COR-L47 (cell line): ENCODE measurements at regions not wholly inside any gene's neighbourhood (a gene's known extent, or its start where the extent isn't known, plus 50 kb on each side); places are given as distances from the start of the nearest gene placed in this dataset.

ENCODE experiments used
- DNase-seq: peaks from one replicate; lab custom pipeline; 2025; lab: John Stamatoyannopoulos, UW

- DNase-seq = no peak
Observed at GRCh38 chr2:18182861-18183260, 304.4 kb downstream of the KCNS3 start.

DNA sequence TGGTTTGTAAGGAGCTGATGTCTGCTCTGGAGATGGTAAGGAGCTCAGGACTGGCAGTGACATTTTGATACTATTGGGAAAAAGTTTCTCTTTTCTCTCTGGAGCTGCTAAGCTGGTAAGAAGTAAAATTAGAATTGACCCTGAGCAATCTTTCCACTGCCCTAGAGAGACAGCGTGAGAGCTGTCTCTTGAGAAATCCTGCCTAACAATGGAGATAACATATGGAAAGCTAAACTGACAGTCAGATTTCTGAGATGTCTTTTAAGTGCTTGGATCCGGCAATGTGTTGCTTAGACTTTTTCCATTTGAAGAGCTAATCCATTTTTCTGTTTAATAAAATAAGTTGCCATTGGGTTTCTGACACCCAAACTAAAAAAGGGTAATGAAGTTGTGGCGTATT lies 302.4 kb downstream of the KCNS3 start:
- DNase-seq = no peak

DNA sequence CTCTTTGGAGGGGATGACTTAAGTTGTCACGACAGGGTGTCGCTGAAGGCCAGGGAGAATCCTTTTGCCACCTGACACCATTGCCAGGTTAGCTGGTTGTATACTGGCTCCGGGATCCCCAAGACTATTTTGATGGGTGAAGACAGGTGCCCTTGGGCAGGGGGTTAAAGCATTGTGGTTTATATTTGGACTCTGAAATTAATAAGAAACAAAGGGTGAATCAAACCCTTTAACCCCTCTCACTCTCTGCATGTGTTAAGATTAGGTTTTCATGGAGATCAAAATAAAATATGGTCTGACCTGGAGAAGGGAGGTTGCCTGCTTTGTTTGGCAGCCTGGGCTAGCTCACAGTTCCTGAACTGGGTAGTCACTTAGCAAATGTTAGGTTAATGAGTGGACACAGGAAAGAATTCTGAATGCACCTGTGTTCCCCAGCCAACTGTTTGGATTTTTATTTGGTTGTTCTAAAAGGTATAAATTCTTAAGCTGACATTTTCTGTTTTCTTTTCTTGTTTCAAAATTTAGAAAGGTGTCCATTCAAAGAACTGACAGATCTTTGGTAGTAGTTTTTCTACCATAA lies 301.7 kb downstream of the KCNS3 start:
- DNase-seq = no peak

DNA sequence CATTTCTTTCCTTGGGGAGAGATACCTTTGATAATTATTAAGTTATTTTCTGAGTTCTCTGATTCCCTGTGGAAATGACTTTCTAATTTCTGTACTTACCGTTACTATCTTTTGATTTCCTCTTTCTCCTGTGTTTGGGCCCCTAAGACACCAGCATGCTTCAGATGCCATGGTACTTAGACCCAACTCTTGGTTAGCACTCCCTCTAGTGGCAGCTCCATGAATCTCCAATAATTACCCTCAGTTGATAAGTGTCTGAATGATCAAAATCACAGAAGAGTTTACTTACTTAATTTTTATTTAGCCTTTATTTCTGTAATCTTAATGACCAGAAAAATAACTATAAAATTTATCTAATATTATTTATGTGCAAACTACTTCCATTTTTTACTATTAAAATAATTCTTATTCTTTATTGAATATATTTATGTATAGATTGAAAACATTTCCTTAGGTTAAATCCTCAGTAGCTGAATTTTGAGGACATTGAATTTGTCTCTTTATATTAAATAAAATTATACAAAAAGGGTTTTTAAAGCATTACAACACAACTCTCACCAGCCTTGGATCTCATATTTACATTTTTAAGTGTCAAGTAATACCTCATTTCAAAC lies 300.4 kb downstream of the KCNS3 start:
- DNase-seq = peak; percentile 20

GRCh38 chr2:18176679-18177215 lies 298.3 kb downstream of the KCNS3 start:
- DNase-seq = no peak

DNA sequence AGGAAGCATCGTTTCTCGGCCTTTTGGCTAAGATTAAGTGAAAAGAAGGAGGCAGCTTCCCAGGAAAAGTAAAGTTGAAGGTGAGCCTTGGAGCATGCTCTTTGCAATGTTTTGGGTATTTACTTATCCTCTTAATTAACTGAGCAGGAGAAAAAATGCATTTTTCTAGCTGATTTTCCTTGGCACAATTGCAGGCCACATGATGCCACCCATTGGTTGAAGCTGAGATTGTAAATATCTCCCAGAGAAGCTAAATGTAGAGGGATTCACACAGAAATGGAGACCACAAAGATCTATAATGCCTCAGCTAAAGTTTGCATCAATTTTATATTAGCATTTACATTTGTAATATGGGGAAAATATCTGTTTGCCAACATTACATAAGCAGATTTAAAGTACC lies 294.1 kb downstream of the KCNS3 start:
- no peak for DNase-seq

GRCh38 chr2:18171191-18172139 lies 293.0 kb downstream of the KCNS3 start:
- no peak for DNase-seq

GRCh38 chr2:18170642-18171041 lies 292.2 kb downstream of the KCNS3 start:
- no peak for DNase-seq

DNA sequence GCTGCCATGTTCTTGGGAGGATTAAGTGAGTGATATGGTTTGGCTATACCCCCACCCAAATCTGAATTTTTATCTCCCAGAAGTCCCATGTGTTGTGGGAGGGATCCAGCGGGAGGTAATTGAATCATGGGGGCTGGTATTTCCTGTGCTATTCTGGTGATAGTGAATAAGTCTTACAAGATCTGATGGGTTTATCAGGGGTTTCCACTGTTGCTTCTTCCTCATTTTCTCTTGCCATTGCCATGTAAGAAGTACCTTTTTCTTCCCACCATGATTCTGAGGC lies 291.4 kb downstream of the KCNS3 start:
- no peak for DNase-seq

- DNase-seq = no peak
Observed at GRCh38 chr2:18169121-18169892, 290.8 kb downstream of the KCNS3 start.

GRCh38 chr2:18167871-18168270 lies 289.4 kb downstream of the KCNS3 start:
- no peak for DNase-seq

GRCh38 chr2:18161681-18162080 lies 283.2 kb downstream of the KCNS3 start:
- DNase-seq = no peak

DNA sequence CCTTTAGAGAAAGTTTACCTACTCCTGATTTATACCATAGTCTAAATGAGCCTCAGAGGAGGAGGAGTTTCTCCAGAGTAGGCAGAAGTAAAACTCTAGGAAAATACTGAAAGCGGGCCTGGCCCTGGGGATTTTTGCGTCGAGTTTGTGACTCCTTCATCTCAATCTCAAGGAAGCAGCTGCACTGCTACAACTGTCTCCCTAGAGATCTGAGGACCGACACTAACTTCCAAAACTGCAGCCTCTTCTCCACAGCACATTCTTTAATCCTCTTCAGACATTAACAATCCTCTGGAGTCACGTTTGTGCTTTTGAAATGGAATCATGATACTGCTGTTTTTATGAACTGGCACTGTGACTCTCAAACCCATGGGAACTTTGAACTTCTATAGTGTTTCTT lies 281.4 kb downstream of the KCNS3 start:
- no peak for DNase-seq

DNA sequence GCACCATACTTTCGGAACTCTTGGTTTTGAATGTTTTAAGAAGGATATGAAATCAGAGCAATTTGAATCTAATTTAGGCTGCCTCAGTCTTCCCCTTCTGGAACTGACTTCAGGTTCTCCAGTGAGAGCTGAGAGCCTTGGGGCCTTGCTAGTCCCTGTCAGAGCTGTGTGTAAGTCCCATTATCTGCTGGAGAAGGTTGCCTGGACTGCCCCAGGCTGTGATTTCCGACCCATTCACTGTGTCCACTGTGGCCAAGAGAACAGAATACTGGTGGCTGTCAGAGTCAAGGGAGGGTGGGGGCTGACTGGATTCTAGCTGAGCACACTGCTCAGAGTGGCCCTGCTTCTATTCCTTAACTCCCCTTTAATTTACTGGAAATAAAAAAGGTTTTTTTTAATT lies 278.0 kb downstream of the KCNS3 start:
- no peak for DNase-seq

GRCh38 chr2:18156002-18156401 lies 277.5 kb downstream of the KCNS3 start:
- DNase-seq = no peak

DNA sequence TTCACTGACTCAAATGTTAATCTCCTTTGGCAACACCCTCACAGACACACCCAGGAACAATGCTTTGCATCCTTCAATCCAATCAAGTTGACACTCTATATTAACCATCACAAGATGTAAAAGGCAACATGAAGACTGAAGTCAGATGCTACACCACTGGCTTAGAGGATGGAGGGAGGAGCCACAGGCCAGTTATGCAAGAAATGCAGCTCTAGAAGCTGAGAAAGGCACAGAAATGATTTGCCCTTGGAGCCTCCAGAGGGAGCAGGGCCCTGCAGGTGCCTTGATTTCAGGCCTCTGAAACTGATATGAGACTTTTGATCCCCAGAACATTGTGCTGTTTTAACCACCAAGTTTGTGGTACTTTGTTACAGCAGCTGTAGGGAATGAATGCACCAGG lies 276.3 kb downstream of the KCNS3 start:
- DNase-seq = no peak

DNA sequence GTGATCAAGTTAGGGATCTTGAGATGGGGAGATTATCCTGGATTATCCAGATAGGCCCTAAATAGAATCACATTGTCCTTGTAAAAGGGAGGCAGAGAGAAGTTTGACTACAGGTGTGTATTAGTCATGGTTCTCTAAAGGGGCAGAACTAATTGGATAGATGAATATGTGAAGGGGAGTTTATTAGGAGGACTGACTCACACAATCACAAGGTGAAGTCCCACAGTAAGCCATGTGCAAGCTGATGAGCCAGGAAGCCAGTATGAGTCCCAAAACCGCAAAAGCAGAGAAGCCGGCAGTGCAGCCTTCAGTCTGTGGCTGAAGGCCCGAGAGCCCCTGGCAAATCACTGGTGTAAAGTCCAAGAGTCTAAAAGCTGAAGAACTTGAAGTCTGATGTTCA lies 275.8 kb downstream of the KCNS3 start:
- no peak for DNase-seq

DNA sequence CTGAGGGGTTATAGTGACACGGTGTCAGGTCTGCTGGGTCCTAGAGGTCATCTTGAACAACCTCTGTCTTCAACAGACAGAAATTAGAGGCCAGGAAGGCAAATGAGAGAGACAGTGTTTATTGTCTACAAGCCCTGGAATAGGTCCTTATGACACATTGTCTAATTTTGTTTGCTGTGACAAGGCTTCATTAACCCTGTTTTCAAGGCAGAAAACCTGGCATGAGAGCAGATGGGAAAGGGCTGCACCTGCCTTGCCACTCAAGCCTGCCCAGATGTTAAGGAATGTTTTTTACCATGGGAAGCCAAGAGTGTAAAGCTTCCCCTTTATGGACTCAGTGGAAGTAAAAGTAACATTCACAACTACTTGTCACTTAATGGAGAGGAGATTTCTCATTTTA lies 275.3 kb downstream of the KCNS3 start:
- no peak for DNase-seq

GRCh38 chr2:18151237-18151636 lies 272.8 kb downstream of the KCNS3 start:
- DNase-seq = no peak

GRCh38 chr2:18149660-18150246 lies 271.3 kb downstream of the KCNS3 start:
- DNase-seq = peak; percentile 21

DNA sequence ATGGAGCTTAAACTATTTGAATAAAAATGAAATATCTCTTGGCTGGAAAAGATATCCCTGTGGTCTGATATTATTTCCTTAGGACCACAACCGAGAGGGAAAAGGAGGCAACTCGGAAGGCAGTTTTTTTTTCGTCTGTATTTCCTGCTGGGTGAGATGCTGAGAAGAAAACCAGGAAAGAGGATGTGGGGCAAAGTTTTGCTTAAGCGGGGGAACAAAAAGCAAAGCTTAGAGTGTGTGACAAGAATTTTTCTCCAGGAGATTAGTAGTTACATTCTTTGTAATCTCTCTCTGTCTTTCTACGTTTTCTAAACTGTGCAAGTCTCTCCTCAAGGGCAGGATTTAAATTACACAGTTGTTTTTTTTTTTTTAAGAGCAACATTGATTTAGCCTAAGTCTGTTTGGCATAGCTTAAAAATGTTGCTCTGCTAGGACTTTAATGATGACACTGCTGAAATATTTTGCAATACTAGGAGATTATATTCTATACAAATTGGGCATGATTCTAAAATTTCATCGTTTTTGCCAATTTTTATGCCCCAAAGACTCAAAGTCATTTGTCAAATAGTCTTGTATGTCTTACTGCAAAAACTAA lies 258.5 kb downstream of the KCNS3 start:
- DNase-seq = no peak

GRCh38 chr2:18133310-18133709 lies 254.8 kb downstream of the KCNS3 start:
- no peak for DNase-seq
